Left lung (tissue), 4 donors: ENCODE measurements at regions not wholly inside any gene's neighbourhood (a gene's known extent, or its start where the extent isn't known, plus 50 kb on each side); places are given as distances from the start of the nearest gene placed in this dataset.
"Not testable (repeated sequence)": the region's sequence is repeated elsewhere in the genome, so short reads cannot be mapped to it uniquely, and the experiment has no call there.

Experiments
- ATAC-seq: fragments of 200-7000 bp; cut with Tn5 transposase; one replicate; pipeline ENCODE4 v1.9.1; 2020; ENCODE audit warnings: moderate library complexity
- DNase-seq, 4 donors: peaks; one replicate each; pipeline ENCODE4 v3.0.0-alpha.2; 2013 to 2020
- H3K27ac ChIP-seq, 2 donors: fragments of 200-600 bp; sonication (generic) in 1 of 2; one replicate each; pipeline versions ENCODE4 v1.5.0 to v1.8.0; 2020 to 2021
- H3K27me3 ChIP-seq, 2 donors: fragments of 200-600 bp; sonication (generic) in 1 of 2; one replicate each; pipeline versions ENCODE4 v1.5.0 to v1.8.0; 2020 to 2021
- H3K36me3 ChIP-seq, 2 donors: fragments of 200-600 bp; sonication (generic) in 1 of 2; one replicate each; pipeline versions ENCODE4 v1.5.0 to v1.8.0; 2020 to 2021
- H3K4me1 ChIP-seq, 2 donors: fragments of 200-600 bp; one replicate each; pipeline ENCODE4 v1.8.0; 2021
- H3K4me3 ChIP-seq, 2 donors: fragments of 200-600 bp; sonication (generic) in 1 of 2; one replicate each; pipeline versions ENCODE4 v1.5.0 to v1.8.0; 2020 to 2021; ENCODE audit warnings: mild to moderate bottlenecking in 1 of 2
- H3K9me3 ChIP-seq, 2 donors: fragments of 200-600 bp; sonication (generic) in 1 of 2; one replicate each; pipeline versions ENCODE4 v1.5.0 to v1.8.0; 2020 to 2021
- intact Hi-C, 2 donors: fragments of 100-400 bp; cut with DNase I; formaldehyde crosslinking; loops; one replicate each; pipeline versions ENCODE4 v1.11.2 to v1.14.2; 2022
- TF ChIP-seq, protein P1 (sequence below), 2 donors: fragments of 200-600 bp; sonication (generic) in 1 of 2; IDR thresholded peaks; one replicate each; pipeline versions ENCODE4 v1.5.0 to v1.8.0; 2021; ENCODE audit warnings: antibody characterized with exemption in 2 of 2
- donor health status: DM: no; HTN: yes; CAD: no.
- donor health status: DM: no; HTN: no; CAD: no.

DNA sequence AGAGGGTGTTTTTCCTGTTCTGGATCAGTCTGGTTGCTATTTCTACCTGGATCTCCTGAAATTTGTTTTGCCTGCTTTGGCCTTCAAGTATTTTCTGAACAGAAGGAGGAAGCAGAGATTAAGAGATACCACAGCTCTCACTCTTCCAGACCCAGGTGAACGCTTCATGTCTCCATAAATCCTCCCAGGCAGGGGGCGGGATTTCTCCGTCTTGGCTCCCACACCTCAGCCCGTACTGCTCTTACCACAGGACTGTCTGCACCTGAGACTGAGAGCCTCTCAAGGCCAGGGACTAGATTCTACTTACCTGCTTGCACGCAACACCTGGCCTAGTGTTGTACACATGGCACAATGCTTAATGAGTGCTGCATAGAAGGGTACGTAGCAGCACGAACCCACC lies 59.9 kb upstream of the LRPPRC start:
- no peak overlapping the region for H3K4me3 ChIP-seq
- no peaks in the 10 kb centered on the region for H3K4me1 ChIP-seq
- ATAC-seq (no peak), DNase-seq (no peak)
- no peak overlapping the region for H3K27ac ChIP-seq
- TF ChIP-seq, protein P1, sequence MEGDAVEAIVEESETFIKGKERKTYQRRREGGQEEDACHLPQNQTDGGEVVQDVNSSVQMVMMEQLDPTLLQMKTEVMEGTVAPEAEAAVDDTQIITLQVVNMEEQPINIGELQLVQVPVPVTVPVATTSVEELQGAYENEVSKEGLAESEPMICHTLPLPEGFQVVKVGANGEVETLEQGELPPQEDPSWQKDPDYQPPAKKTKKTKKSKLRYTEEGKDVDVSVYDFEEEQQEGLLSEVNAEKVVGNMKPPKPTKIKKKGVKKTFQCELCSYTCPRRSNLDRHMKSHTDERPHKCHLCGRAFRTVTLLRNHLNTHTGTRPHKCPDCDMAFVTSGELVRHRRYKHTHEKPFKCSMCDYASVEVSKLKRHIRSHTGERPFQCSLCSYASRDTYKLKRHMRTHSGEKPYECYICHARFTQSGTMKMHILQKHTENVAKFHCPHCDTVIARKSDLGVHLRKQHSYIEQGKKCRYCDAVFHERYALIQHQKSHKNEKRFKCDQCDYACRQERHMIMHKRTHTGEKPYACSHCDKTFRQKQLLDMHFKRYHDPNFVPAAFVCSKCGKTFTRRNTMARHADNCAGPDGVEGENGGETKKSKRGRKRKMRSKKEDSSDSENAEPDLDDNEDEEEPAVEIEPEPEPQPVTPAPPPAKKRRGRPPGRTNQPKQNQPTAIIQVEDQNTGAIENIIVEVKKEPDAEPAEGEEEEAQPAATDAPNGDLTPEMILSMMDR (IDR thresholded peaks at IDR 0.05): no peak
- H3K27me3 ChIP-seq: no peaks in the 10 kb centered on the region
- no peaks in the 10 kb centered on the region for H3K9me3 ChIP-seq
- intact Hi-C loops: no loop called here
- H3K36me3 ChIP-seq: no peaks in the 10 kb centered on the region

DNA sequence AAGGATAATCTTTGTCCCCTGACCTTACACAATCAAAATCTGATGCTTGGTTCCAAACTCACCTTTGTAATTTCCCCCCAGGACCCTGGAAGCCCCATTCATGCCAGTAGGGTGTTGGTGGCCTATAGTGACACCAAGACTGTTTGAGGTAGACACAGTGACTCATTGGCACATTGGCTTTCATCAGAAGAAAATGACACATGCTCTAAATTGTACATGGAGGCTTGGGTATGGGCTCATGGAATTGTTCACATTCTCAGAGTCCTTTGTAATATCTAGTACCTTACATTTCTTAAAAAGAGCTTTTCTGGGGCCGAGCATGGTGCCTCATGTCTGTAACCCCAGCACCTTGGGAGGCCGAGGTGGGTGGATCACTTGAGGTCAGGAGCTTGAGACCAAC lies 61.2 kb upstream of the LRPPRC start:
- no peaks in the 10 kb centered on the region for H3K36me3 ChIP-seq
- H3K9me3 ChIP-seq: no peaks in the 10 kb centered on the region
- no peak overlapping the region for H3K4me3 ChIP-seq
- DNase-seq: no peak
- intact Hi-C loops: no loop called here
- TF ChIP-seq, protein P1 (IDR thresholded peaks at IDR 0.05): no peak
- no peaks in the 10 kb centered on the region for H3K4me1 ChIP-seq
- no peak for ATAC-seq
- H3K27me3 ChIP-seq: no peaks in the 10 kb centered on the region
- no peak overlapping the region for H3K27ac ChIP-seq

DNA sequence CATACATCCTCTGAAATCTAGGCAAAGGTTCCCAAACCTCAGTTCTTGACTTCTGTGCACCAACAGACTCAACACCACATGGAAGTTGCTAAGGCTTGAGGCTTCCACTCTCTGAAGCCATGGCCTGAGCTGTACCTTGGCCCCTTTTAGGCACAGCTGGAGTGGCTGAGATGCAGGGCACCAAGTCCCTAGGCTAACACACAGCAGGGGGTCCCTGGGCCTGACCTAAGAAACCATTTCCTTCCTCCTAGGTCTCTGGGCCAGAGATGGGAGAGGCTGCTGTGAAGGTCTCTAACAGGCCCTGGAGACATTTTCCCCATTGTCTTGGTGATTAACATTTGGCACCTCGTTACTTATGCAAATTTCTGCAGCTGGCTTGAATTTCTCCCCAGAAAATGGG lies 64.5 kb upstream of the LRPPRC start:
- H3K27ac ChIP-seq, ATAC-seq: not testable (repeated sequence)

DNA sequence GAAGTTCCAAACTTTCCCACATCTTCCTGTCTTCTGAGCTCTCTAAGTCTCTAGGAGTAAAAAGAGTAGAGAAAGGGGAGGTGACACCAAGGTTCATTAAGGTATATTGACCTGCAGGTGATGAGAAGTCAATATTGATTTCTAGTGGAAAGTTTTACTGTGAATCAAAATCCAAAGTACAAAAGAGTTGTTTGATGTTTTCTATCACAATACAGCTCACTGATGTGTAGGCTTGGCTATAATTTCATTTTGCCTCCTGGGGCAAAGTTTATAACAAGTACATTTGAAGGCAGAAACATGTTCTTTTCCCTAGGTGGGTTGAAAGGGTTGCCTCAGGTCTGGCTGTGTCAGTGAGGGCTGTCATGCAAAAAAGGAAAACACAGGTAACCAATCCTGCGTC lies 65.2 kb upstream of the LRPPRC start:
- intact Hi-C loops: no loop called here
- Histone ChIP-seq H3K36me3 (no peaks in the 10 kb centered on the region), H3K9me3 (no peaks in the 10 kb centered on the region), H3K27ac (no peak overlapping the region), H3K4me3 (no peak overlapping the region), H3K4me1 (no peaks in the 10 kb centered on the region), H3K27me3 (no peaks in the 10 kb centered on the region)
- no peak for ATAC-seq
- no peak for DNase-seq
- TF ChIP-seq, protein P1 (IDR thresholded peaks at IDR 0.05): no peak

More for the DNA sequence above, 64.5 kb upstream of the LRPPRC start:
- H3K36me3 ChIP-seq, DNase-seq, H3K4me3 ChIP-seq, H3K27me3 ChIP-seq, intact Hi-C loops, H3K4me1 ChIP-seq, H3K9me3 ChIP-seq: not testable (repeated sequence)

DNA sequence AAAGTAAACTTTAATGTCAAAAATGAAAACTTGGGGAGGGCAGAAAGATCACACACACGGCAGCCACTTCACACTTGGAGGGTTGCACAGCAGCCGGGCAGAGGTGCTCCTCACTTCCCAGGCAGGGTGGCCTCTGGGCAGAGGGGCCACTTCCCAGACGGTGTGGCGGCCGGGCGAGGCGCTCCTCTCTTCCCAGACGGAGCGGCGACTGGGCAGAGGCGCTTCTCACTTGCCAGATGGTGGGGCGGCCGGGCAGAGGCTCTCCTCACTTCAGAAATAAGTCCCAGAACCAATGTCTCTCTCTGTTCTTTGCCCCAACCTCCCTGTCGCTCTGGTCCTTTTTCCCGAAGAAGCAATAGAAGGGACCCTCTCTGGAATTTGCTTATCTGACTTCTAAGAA lies 65.7 kb upstream of the LRPPRC start:
- no peak for DNase-seq
- intact Hi-C loops: no loop called here
- TF ChIP-seq, protein P1 (IDR thresholded peaks at IDR 0.05): no peak
- Histone ChIP-seq H3K27me3 (no peaks in the 10 kb centered on the region), H3K4me1 (no peaks in the 10 kb centered on the region), H3K9me3 (no peaks in the 10 kb centered on the region), H3K4me3 (no peak overlapping the region), H3K36me3 (no peaks in the 10 kb centered on the region), H3K27ac (no peak overlapping the region)
- no peak for ATAC-seq

DNA sequence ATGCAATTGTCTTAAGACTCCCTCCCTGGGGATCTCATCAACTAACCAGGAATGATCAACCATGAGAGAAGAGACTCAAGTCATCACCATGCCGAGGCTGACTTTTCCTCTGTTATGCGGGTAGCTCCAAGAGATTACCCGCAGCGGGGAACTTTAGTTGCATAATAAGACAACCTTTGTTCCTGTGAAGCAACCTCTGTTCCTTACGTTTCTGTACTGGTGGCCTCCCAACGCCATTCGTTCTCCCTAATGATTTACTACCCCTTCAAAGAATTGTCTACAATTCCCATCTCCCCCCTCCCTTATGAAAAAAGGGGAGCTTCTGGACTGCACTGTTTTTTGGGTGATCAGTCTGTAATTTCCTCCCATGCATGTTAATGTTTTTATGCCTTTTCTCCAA lies 66.1 kb upstream of the LRPPRC start:
- ATAC-seq (no peak), DNase-seq (no peak)
- H3K27me3 ChIP-seq: no peaks in the 10 kb centered on the region
- H3K27ac ChIP-seq: no peak overlapping the region
- no peaks in the 10 kb centered on the region for H3K36me3 ChIP-seq
- no peaks in the 10 kb centered on the region for H3K9me3 ChIP-seq
- H3K4me1 ChIP-seq: no peaks in the 10 kb centered on the region
- H3K4me3 ChIP-seq: no peak overlapping the region
- TF ChIP-seq, protein P1 (IDR thresholded peaks at IDR 0.05): no peak
- intact Hi-C loops: no loop called here
